ENCODE measurements at regions not wholly inside any gene's neighbourhood (a gene's known extent, or its start where the extent isn't known, plus 50 kb on each side); places are given as distances from the start of the nearest gene placed in this dataset.
"Not testable (repeated sequence)": the region's sequence is repeated elsewhere in the genome, so short reads cannot be mapped to it uniquely, and the experiment has no call there.

GRCh38 chr20:12927489-12927888 is 81.3 kb upstream of the SPTLC3 start:
- peaks cover 0 to 13% (median 8%) of the 10 kb centered on the region in 10 experiments; a peak in 11 of 20 replicates for H3K4me1 ChIP-seq
- no peak overlapping the region for H3K4me3 ChIP-seq
- H3K27ac ChIP-seq = no peak overlapping the region
- no peaks in the 10 kb centered on the region for H3K9me3 ChIP-seq (replicated peaks in 1 of 11)
- H3K36me3 ChIP-seq = no peaks in the 10 kb centered on the region
- no peak overlapping the region for H3K9ac ChIP-seq
- H4K20me1 ChIP-seq = no peaks in the 10 kb centered on the region
- H3K27me3 ChIP-seq = no peaks in the 10 kb centered on the region
- no peak overlapping the region for H3K4me2 ChIP-seq
- TF ChIP-seq Cebpa-rat (IDR thresholded peaks at IDR 0.05) = no peak

- Histone ChIP-seq H3K4me1 (peaks cover 0 to 13% (median 8%) of the 10 kb centered on the region in 10 experiments; a peak in 11 of 20 replicates), H3K36me3 (no peaks in the 10 kb centered on the region), H3K27ac (no peak overlapping the region), H4K20me1 (no peaks in the 10 kb centered on the region), H3K9ac (no peak overlapping the region), H3K27me3 (no peaks in the 10 kb centered on the region), H3K9me3 (replicated peaks in 1 of 11) (no peaks in the 10 kb centered on the region), H3K4me2 (no peak overlapping the region), H3K4me3 (no peak overlapping the region)
- TF ChIP-seq Cebpa-rat (IDR thresholded peaks at IDR 0.05) = no peak
These were observed 80.4 kb upstream of the SPTLC3 start for GRCh38 chr20:12928358-12928754.

GRCh38 chr20:12928755-12929401 is 79.9 kb upstream of the SPTLC3 start:
- H3K27me3 ChIP-seq = no peaks in the 10 kb centered on the region
- no peak overlapping the region for H3K27ac ChIP-seq
- peak overlapping the region in 7 of 11 experiments; percentile 18 to 41 (median 25); a peak in 9 of 22 replicates for H3K4me2 ChIP-seq

GRCh38 chr20:12936020-12936419 is 72.8 kb upstream of the SPTLC3 start:
- TF ChIP-seq Cebpa-rat (IDR thresholded peaks at IDR 0.05) = no peak
- Histone ChIP-seq H3K27ac (no peak overlapping the region), H3K9ac (no peak overlapping the region), H3K4me2 (no peak overlapping the region), H3K27me3 (no peaks in the 10 kb centered on the region), H4K20me1 (no peaks in the 10 kb centered on the region), H3K4me3 (no peak overlapping the region), H3K4me1 (no peaks in the 10 kb centered on the region), H3K36me3 (no peaks in the 10 kb centered on the region), H3K9me3 (replicated peaks in 1 of 11) (no peaks in the 10 kb centered on the region)

More at GRCh38 chr20:12928755-12929401, 79.9 kb upstream of the SPTLC3 start:
- H3K9me3 ChIP-seq (replicated peaks in 1 of 11) = no peaks in the 10 kb centered on the region
- H4K20me1 ChIP-seq = no peaks in the 10 kb centered on the region
- peaks cover 0 to 13% (median 8%) of the 10 kb centered on the region in 10 experiments; a peak in 11 of 20 replicates for H3K4me1 ChIP-seq
- TF ChIP-seq Cebpa-rat (IDR thresholded peaks at IDR 0.05) = no peak
- H3K4me3 ChIP-seq = no peak overlapping the region
- H3K36me3 ChIP-seq = no peaks in the 10 kb centered on the region
- no peak overlapping the region for H3K9ac ChIP-seq

GRCh38 chr20:12936524-12936923 is 72.2 kb upstream of the SPTLC3 start:
- no peaks in the 10 kb centered on the region for H3K9me3 ChIP-seq (replicated peaks in 1 of 11)
- H3K9ac ChIP-seq = no peak overlapping the region
- H3K36me3 ChIP-seq = no peaks in the 10 kb centered on the region
- H4K20me1 ChIP-seq = no peaks in the 10 kb centered on the region
- no peak overlapping the region for H3K4me2 ChIP-seq
- H3K4me1 ChIP-seq = no peaks in the 10 kb centered on the region
- H3K27ac ChIP-seq = no peak overlapping the region
- TF ChIP-seq Cebpa-rat (IDR thresholded peaks at IDR 0.05) = no peak
- no peak overlapping the region for H3K4me3 ChIP-seq
- H3K27me3 ChIP-seq = no peaks in the 10 kb centered on the region

- no peak for TF ChIP-seq Cebpa-rat (IDR thresholded peaks at IDR 0.05)
- Histone ChIP-seq H3K27ac (no peak overlapping the region), H3K4me3 (no peak overlapping the region), H4K20me1 (no peaks in the 10 kb centered on the region), H3K36me3 (no peaks in the 10 kb centered on the region), H3K4me1 (no peaks in the 10 kb centered on the region), H3K27me3 (no peaks in the 10 kb centered on the region), H3K4me2 (no peak overlapping the region), H3K9me3 (replicated peaks in 1 of 11) (no peaks in the 10 kb centered on the region), H3K9ac (no peak overlapping the region)
These were observed 67.7 kb upstream of the SPTLC3 start for GRCh38 chr20:12941025-12941424.

GRCh38 chr20:12942123-12942522 is 66.6 kb upstream of the SPTLC3 start:
- no peak overlapping the region for H3K9ac ChIP-seq
- no peaks in the 10 kb centered on the region for H4K20me1 ChIP-seq
- H3K4me3 ChIP-seq = no peak overlapping the region
- H3K4me1 ChIP-seq = no peaks in the 10 kb centered on the region
- H3K9me3 ChIP-seq (replicated peaks in 1 of 11) = no peaks in the 10 kb centered on the region
- no peaks in the 10 kb centered on the region for H3K27me3 ChIP-seq
- no peak overlapping the region for H3K4me2 ChIP-seq
- no peak overlapping the region for H3K27ac ChIP-seq
- H3K36me3 ChIP-seq = no peaks in the 10 kb centered on the region
- no peak for TF ChIP-seq Cebpa-rat (IDR thresholded peaks at IDR 0.05)

GRCh38 chr20:12946789-12947188 is 62.0 kb upstream of the SPTLC3 start:
- Histone ChIP-seq H3K4me3 (no peak overlapping the region), H3K9me3 (replicated peaks in 1 of 11) (no peaks in the 10 kb centered on the region), H3K36me3 (no peaks in the 10 kb centered on the region), H3K9ac (no peak overlapping the region), H3K27me3 (no peaks in the 10 kb centered on the region), H3K4me2 (no peak overlapping the region), H4K20me1 (no peaks in the 10 kb centered on the region), H3K4me1 (no peaks in the 10 kb centered on the region), H3K27ac (no peak overlapping the region)
- no peak for TF ChIP-seq Cebpa-rat (IDR thresholded peaks at IDR 0.05)

- Histone ChIP-seq H3K9me3 (replicated peaks in 1 of 11) (no peaks in the 10 kb centered on the region), H3K4me3 (no peak overlapping the region), H3K27me3 (no peaks in the 10 kb centered on the region), H3K4me1 (no peaks in the 10 kb centered on the region), H3K9ac (no peak overlapping the region), H4K20me1 (no peaks in the 10 kb centered on the region), H3K27ac (no peak overlapping the region), H3K36me3 (no peaks in the 10 kb centered on the region), H3K4me2 (no peak overlapping the region)
- no peak for TF ChIP-seq Cebpa-rat (IDR thresholded peaks at IDR 0.05)
These were observed 61.1 kb upstream of the SPTLC3 start for GRCh38 chr20:12947691-12948090.

GRCh38 chr20:12949429-12949980 is 59.3 kb upstream of the SPTLC3 start:
- H3K9ac ChIP-seq = no peak overlapping the region
- no peaks in the 10 kb centered on the region for H3K27me3 ChIP-seq
- H3K4me3 ChIP-seq = no peak overlapping the region
- no peaks in the 10 kb centered on the region for H3K36me3 ChIP-seq
- H3K4me1 ChIP-seq = no peaks in the 10 kb centered on the region
- no peak overlapping the region for H3K27ac ChIP-seq
- H3K4me2 ChIP-seq = no peak overlapping the region
- no peaks in the 10 kb centered on the region for H4K20me1 ChIP-seq
- no peak for TF ChIP-seq Cebpa-rat (IDR thresholded peaks at IDR 0.05)
- no peaks in the 10 kb centered on the region for H3K9me3 ChIP-seq (replicated peaks in 1 of 11)

GRCh38 chr20:12954254-12954653 is 54.5 kb upstream of the SPTLC3 start:
- not testable (repeated sequence) for H3K36me3 ChIP-seq; H3K9me3 ChIP-seq (replicated peaks in 1 of 11); H3K4me3 ChIP-seq; H3K27me3 ChIP-seq; H3K9ac ChIP-seq; H4K20me1 ChIP-seq; H3K27ac ChIP-seq; H3K4me1 ChIP-seq; H3K4me2 ChIP-seq

All from BLaER1 treated with 17β-estradiol and CSF1 and Interleukin-3, amounts not matched to agents 10 nM and 100 nM (cell line).